GM19351 (cell line): ENCODE measurements at regions not wholly inside any gene's neighbourhood (a gene's known extent, or its start where the extent isn't known, plus 50 kb on each side); places are given as distances from the start of the nearest gene placed in this dataset.

Source experiments
- ATAC-seq: cut with Tn5 transposase; IDR thresholded peaks from one replicate; pipeline ENCODE4 v1.9.1; 2021; ENCODE audit warnings: mild to moderate bottlenecking, moderate library complexity; ENCODE audit not compliant: unreplicated experiment

DNA sequence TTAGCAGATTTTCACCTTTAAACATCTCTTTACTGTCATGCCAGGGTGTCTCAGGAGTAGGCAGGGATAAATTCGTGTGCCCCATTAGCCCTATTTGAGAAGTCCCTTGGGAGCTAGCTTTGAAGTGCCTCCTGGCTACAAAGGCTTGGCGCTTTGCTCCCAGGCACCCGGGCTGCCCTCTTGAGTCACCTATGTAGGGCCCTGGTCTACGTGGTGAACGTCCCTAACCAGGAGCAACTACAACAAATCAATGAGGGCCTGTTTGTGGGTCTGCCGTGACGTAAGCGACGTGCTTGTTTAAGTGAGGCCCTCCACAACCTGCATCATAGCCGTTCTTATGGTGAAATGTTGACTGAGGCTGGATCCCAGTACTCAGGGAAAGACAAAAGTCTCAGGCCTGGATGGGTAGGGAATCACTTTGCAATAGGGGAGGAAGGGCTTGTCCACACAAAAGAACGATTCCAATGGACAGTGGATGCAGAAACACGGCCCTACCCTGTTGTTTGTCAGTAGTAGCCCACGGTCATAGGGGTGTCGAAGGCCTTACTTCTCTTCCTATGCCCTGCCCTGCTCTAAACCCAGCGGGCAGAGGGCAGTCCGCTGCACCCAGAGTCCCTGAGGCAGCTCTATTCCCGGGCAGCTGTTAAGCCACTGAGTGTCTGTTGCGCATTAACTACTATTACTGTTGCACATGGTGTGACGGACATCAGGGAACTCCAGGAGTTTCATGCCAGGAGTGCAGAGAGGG lies 93.9 kb downstream of the INHBB start:
- no peak for ATAC-seq

- ATAC-seq = no peak
These were observed 94.8 kb downstream of the INHBB start for GRCh38 chr2:120440521-120441350.

- ATAC-seq = no peak
These were observed 95.4 kb downstream of the INHBB start for GRCh38 chr2:120441351-120441700.

DNA sequence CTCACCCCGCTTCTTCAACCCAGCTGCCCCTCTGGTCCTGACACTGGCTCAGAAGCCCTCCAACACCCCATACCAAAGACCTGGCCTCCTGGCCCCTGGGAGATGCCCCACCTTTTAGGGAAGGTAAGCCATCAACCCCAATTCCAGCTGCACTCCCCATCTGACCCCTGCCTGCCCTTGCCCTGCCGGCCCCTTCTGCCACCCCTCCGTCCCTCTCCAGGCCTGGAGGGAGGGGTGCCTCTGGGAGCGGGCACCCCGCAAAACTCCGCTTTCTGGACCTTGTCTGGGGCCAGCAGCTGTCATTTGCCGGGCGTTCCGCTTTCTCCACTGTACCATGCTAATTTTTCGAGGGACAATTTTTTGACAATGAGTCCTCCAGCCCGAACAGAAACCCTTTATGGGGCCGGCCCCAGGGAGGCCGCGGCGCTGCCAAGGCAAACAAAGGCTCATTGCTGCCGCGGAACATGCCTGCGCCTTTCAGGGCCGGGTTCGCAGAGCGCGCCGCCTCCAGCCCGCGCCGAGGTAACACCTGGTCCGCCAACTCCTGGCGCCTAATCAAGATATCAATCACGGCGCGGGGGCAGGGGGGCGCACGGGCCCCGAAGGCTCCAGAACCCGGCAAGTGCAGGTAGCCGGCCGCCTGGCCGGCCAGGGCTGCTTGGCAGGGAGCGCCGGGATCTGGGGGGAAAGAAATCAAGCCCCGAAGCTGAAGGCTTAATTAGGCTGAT lies 96.0 kb downstream of the INHBB start:
- ATAC-seq = no peak

DNA sequence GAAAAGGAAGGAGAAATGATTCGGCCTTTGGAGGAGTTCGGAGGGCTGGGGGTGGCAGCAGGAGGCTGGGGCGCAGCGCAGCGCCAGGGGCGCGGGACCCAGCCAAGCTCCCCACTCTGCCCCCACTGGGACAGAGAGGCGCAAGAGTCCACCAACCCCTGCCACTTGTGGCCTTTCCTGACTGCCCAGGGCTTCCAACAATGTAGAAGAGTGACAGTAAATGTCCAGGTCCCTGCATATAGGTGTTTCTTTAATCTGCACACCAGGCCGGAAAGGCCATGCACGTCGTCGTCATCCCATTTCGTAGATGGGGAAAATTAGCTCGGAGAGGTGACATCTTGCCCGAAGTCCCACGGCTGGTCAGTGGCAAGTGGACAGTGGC lies 96.6 kb downstream of the INHBB start:
- no peak for ATAC-seq

DNA sequence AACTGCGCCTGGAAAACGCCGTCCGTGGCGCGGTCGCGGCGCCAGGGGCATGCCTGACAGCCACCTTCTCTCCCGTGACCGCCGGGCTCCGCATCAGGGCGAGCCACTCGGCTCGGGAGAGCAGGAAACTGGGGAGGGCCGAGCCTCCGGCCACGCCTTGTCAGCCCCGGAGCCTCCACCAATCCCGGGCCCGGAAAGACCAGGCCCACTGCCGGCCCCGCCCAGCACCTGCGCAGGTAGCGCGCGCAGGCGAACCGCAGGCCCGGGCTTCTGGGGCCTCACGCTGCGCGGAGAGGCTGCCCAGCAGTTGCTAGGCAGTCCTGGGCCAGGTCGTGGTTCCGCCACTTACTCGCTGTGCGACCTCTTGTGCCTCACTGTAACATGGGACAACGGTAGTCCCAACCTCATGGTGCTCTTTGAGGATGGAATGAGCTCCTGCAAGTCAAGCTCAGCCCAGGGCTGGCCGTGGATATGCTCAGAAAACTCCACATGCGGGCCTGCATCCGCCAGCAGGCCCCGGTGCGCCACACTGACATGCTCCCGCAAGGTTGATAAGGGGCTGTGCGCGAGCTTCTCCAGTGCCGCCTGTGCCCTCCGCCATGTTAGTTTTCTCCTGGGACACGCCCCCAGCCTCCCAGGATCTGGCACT lies 97.1 kb downstream of the INHBB start:
- ATAC-seq = no peak

DNA sequence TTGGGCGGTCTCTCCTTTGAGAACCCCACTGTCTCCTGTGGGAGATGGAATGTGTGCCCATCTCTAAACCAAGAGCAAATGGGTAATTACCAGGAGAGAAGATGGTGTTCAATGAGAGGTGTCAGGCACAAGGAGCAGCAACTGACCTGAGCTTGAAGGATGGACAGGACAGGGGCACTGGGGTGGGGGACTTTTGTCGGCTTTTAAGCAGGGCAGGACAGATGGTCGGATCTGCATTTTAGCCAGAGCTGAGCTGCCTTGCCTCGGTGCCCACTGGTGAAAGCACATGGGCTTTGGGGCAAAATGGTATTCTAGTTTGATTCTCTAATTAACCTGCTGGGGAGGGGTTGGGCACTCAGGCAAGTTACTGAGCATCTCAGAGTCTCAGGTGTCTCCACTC lies 98.0 kb downstream of the INHBB start:
- no peak for ATAC-seq

- no peak for ATAC-seq
These were observed 98.8 kb downstream of the INHBB start for GRCh38 chr2:120444691-120445240.

DNA sequence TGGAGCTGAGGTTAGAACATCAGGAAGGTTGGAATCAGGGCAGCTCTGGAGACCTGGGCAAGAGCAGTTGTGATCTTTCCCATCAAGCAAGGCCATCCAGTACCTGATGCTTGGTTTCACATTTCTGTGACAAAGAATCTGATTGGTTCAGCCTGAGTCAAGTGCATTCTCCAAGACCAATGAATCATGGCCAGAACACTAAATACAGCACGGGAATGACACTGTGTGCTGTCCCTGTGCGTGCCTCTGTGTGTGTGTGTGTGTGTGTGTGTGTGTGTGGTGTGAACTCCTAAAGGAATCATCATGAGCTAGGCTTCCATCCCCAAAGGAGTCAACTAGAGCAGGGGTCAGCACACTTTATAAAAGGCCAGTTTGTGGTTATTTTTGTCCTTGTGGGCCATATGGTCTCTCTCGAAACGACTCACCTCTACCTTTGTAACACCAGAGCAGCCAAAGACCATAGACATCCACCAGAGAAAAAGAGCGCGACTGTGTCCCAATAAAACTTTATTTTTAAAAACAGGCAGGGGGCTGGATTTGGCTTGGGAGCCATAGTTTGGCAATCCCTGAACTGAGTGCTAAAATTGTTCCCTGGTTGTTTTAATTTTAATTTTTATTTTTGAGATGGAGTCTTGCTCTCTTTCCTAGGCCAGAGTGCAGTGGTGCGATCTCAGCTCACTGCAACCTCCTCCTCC lies 99.7 kb downstream of the INHBB start:
- no peak for ATAC-seq

GRCh38 chr2:120446236-120447126 lies 100.5 kb downstream of the INHBB start:
- ATAC-seq = no peak

DNA sequence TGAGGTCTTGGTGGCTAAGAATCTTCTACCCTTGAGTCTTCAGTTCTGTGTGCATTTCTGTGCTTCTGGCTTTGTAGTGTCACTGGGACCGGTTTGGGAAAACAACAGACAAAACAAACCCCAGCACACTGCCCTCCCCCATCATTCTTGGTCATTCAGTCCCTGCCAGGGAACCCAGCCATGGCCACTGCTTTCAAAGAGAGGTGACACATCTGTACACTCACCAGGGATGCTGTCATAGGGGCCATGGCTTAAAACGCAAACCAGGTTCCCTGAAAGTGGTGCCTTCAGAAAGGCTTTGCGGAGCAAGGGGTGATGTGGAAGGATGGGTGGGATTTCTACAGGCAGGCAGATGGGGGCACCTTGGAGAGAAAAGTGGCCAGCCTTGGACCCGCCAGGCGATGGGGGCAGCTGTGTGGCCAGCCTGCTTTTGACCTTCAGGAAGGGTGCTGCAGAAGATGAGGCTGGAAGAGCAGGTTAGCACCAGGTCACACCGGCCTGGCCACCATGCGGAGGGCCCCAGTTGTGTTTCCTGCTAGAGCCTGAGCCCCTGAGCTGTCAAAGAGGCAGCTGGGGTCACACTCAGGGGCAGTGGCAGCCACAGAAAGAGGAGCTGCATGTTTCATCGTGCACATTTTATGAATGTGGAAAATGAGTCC lies 101.3 kb downstream of the INHBB start:
- ATAC-seq = no peak

DNA sequence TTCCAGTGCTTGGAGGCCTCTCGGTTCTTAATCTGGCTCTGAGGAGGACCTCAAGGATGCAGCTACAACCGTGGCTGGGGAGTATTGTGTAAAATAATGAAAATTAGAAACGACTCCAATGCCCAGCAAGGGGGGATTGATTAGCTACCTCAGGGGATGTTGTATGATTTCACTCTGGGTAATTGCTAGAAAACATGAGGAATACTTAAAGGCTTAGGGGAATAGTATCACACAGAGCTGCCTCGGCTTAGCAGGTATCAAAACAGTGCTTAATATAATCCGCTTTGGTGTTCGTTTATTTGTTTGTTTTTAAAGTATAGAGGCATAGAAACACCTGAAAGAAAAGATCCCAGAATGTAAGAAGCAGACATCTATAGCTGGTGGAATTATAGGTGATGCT lies 102.5 kb downstream of the INHBB start:
- no peak for ATAC-seq

- ATAC-seq = no peak
These were observed 103.2 kb downstream of the INHBB start for GRCh38 chr2:120448961-120449810.

DNA sequence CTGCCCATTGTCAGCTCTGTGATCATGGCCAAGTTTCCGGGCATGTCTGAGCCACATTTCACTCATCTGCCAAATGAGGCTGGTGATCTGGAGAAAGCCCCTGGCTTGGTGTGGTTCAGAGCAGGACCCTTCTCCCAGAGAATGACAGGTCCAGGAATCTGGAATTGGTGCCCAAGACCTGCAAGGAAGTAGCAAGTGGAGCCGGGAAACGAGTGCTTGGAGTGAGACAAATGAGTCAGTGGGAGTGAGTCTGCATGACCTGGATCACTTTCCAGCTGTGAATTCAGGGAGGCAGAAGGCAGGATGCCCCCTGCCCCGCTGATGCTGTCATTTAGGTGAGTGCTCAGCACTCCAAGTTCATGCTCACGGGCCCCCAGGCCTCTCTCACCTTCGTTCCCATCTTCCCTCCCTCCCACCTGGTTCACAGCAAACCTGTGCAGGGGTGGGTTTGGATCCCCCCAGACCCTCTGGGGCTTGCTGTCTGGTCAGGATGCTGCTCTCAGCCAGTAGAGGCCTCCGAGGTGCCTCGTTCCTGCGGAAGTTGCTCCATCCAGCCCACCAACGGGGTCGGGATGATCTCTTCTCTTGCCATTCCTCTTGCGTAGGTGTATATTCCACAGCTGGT lies 104.4 kb downstream of the INHBB start:
- no peak for ATAC-seq

GRCh38 chr2:120451334-120451733 lies 105.4 kb downstream of the INHBB start:
- no peak for ATAC-seq

DNA sequence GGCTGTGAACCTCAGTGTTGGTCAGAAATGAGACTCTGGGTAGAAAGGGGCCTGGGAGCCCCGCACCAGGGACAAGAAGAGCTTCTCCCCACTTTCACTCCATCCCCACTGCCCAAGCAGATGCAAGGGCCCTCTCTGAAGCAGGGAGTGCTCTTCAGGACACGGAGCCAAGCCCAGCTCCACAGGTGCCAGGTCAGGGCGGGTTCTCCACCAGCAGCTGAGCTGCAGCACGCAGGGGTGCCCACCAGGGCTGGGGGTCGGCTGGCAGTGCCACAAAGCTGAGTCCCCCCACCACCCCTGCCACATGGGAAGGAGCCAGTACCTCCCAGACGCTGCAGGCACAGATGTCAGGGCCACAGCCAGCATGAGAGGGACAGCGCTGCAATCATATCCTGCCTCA lies 106.2 kb downstream of the INHBB start:
- no peak for ATAC-seq

DNA sequence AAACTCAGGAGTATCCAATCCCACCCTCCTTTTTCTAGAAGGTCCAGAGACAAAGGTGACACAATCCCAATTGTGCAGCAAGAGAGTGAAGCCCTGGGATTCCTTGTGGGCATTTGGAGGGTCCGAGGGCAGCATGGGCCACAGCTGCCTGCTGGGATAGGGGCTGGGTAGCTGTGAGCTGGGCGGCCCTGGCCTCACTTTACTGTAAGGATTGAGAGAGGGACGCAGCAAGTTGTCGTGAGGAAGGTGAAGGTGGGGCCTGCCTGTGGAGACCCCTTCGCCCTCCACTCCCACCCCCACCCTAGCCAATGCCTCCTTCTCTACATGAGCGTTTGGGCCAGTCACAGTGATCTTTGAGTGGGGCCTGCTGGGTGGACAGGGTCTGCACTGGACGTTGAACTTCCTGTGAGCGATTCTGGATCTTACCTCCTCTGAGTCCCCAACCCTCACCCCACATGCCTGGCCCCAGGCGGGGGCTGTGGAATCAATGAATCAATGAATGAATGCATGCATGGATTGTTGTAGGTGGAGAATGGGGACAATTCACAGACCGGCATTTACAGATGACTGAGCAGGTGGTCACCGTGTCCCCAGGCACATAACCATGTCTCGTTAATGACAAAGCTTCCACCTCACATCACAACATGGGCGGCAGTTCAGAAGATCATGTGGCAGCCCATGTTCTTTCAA lies 107.2 kb downstream of the INHBB start:
- ATAC-seq = no peak
